SH-SY5Y (cell line): ENCODE measurements at regions not wholly inside any gene's neighbourhood (a gene's known extent, or its start where the extent isn't known, plus 50 kb on each side); places are given as distances from the start of the nearest gene placed in this dataset.

Experiments
- GATA2 ChIP-seq: IDR thresholded peaks from 2 replicates; pipeline ENCODE4 v1.6.1; 2011; ENCODE audit warnings: mild to moderate bottlenecking, low read depth, low read length
- GATA3 ChIP-seq: IDR thresholded peaks from 2 replicates; pipeline ENCODE4 v1.6.1; 2011; ENCODE audit warnings: low read depth, mild to moderate bottlenecking, low read length, moderate library complexity

GRCh38 chr2:173783382-173783781, 181.8 kb downstream of the SP3 start:
- TF ChIP-seq GATA2 (no peak), GATA3 (no peak)
